Right lobe of liver (tissue), 6 donors: ENCODE measurements at regions not wholly inside any gene's neighbourhood (a gene's known extent, or its start where the extent isn't known, plus 50 kb on each side); places are given as distances from the start of the nearest gene placed in this dataset.

Experiments used
- ATAC-seq, 4 donors: fragments of 200-7000 bp; cut with Tn5 transposase; one replicate each; pipeline ENCODE4 v1.9.1; 2020; ENCODE audit warnings: mild to moderate bottlenecking in 4 of 4, moderate library complexity in 4 of 4
- DNase-seq, 3 donors: peaks; one replicate each; pipeline ENCODE4 v3.0.0-alpha.2; 2020
- H3K27ac ChIP-seq, 3 donors: fragments of 200-600 bp; one replicate each; pipeline ENCODE4 v1.8.0; 2022
- H3K27me3 ChIP-seq, 2 donors: fragments of 200-600 bp; one replicate each; pipeline ENCODE4 v1.8.0; 2022
- H3K36me3 ChIP-seq, 4 donors: fragments of 200-600 bp; sonication (generic) in 1 of 4; one replicate each; pipeline versions ENCODE4 v1.5.1 to v1.8.0; 2017 to 2022; ENCODE audit warnings: control low read depth in 1 of 4
- H3K4me1 ChIP-seq, 4 donors: fragments of 200-600 bp; sonication (generic) in 1 of 4; one replicate each; pipeline versions ENCODE4 v1.5.1 to v1.8.0; 2017 to 2022; ENCODE audit warnings: control low read depth in 1 of 4
- H3K4me3 ChIP-seq, 3 donors: fragments of 200-600 bp; one replicate each; pipeline ENCODE4 v1.8.0; 2022
- H3K9me3 ChIP-seq, 4 donors: fragments of 200-600 bp; sonication (generic) in 1 of 4; one replicate each; pipeline versions ENCODE4 v1.5.1 to v1.8.0; 2017 to 2022; ENCODE audit warnings: control low read depth in 1 of 4
- POLR2A ChIP-seq: fragments of 450-650 bp; IDR thresholded peaks from one replicate; pipeline ENCODE4 v1.6.1; 2017; ENCODE audit warnings: antibody characterized with exemption, mild to moderate bottlenecking
- WGBS: methylation state at CpG from one replicate; pipeline ENCODE4 v1.1.6; 2018; ENCODE audit warnings: low coverage, low lambda C conversion rate; ENCODE audit not compliant: insufficient coverage; ENCODE audit errors: missing lambda C conversion rate; 5-methylcytosine and 5-hydroxymethylcytosine counted together
- intact Hi-C, 2 donors: fragments of 100-400 bp; cut with DNase I; formaldehyde crosslinking; loops; one replicate each; pipeline versions ENCODE4 v1.11.2 to v1.14.1; 2022
- TF ChIP-seq, protein P1 (sequence below), 4 donors: fragments of 200-600 bp in 3 of 4; fragments of 450-650 bp in 1 of 4; IDR thresholded peaks; one replicate each; pipeline versions ENCODE4 v1.5.1 to v1.8.0; 2016 to 2022; ENCODE audit warnings: antibody characterized with exemption in 4 of 4, mild to moderate bottlenecking in 2 of 4
- donor health status: DM: no; HTN: yes; CAD: no.
- donor health status: DM: no; HTN: no; CAD: no.
- donor health status: DM: no; HTN: no; CAD: no.
- donor health status: DM: no; HTN: yes; CAD: no.
- donor health status: DM: no; HTN: yes; CAD: no.

DNA sequence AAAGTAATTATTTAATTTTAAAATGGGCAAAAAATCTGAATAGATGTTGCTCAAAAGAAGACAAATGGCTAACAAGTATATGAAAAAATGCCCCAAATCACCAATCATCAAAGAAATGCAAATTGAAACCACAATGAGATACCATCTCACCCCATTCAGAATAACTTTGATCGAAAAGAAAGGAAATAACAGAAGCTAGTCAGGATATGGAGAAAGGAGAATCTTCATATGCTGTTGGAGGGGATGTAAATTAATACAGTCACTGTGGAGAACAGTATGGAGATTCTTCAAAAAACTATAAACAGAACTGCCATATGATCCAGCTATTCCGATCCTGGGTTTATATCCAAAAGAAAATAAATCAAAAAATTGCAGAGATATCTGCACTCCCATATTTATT, 418.5 kb upstream of the RGMB start:
- Histone ChIP-seq H3K36me3 (no peaks in the 10 kb centered on the region), H3K9me3 (peaks cover 0 to 1% (median 0%) of the 10 kb centered on the region in 4 donors), H3K27ac (no peak overlapping the region), H3K27me3 (no peaks in the 10 kb centered on the region), H3K4me1 (no peaks in the 10 kb centered on the region), H3K4me3 (no peak overlapping the region)
- 56% methylated on average over 2 of the region's 2 CpGs for whole genome bisulfite sequencing
- TF ChIP-seq, protein P1, sequence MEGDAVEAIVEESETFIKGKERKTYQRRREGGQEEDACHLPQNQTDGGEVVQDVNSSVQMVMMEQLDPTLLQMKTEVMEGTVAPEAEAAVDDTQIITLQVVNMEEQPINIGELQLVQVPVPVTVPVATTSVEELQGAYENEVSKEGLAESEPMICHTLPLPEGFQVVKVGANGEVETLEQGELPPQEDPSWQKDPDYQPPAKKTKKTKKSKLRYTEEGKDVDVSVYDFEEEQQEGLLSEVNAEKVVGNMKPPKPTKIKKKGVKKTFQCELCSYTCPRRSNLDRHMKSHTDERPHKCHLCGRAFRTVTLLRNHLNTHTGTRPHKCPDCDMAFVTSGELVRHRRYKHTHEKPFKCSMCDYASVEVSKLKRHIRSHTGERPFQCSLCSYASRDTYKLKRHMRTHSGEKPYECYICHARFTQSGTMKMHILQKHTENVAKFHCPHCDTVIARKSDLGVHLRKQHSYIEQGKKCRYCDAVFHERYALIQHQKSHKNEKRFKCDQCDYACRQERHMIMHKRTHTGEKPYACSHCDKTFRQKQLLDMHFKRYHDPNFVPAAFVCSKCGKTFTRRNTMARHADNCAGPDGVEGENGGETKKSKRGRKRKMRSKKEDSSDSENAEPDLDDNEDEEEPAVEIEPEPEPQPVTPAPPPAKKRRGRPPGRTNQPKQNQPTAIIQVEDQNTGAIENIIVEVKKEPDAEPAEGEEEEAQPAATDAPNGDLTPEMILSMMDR (IDR thresholded peaks at IDR 0.05) = no peak
- no peak for TF ChIP-seq POLR2A
- DNase-seq = no peak
- intact Hi-C loops = no loop called here
- no peak for ATAC-seq

DNA sequence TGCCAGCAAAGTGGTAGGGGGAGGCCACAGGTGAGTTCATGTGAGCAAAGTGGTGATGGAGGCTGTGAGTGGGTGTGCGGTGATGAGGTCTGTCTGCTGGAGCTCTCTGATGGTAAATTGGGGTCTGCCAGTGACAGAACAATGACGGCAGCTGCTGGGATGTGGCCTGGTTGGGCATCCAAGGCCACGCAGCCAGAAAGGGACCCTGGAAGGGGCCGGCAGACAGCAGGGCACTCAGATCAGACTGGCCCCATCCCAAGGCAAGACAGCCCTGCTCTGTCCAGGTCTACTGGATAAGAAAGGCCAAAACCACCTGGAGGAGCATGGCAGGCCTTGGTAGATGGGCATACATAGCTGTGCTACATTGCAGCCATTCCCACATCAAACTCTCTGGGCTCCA, 412.9 kb upstream of the RGMB start:
- Histone ChIP-seq H3K9me3 (no peaks in the 10 kb centered on the region), H3K27ac (no peak overlapping the region), H3K4me1 (no peaks in the 10 kb centered on the region), H3K27me3 (no peaks in the 10 kb centered on the region), H3K36me3 (no peaks in the 10 kb centered on the region), H3K4me3 (no peak overlapping the region)
- ATAC-seq = no peak
- TF ChIP-seq POLR2A = no peak
- no peak for DNase-seq
- 80% methylated on average over 1 of the region's 4 CpGs for WGBS
- intact Hi-C loops = no loop called here

DNA sequence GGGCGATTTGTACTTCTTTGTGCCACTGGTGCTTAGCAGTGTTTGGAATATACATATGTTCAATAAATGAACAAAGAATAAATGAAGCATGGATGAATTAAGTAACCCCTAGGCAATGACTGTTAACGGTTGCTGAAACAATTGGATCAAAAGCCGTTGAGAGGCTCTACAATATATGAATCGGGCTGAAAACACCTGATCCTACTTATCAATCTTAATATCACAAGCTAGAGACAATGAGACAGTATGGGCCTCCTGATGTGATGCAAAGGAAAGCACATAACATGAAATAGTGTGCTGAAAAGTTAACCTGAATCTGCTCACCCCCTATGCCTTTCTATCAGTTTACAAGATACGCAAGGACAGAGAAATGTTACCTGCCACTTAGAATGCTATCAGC, 410.3 kb upstream of the RGMB start:
- no peaks in the 10 kb centered on the region for H3K4me1 ChIP-seq
- intact Hi-C loops = no loop called here
- no peak overlapping the region for H3K4me3 ChIP-seq
- ATAC-seq = no peak
- no peak for DNase-seq
- H3K27ac ChIP-seq = no peak overlapping the region
- H3K36me3 ChIP-seq = no peaks in the 10 kb centered on the region
- 65% methylated on average over 5 of the region's 5 CpGs for WGBS
- TF ChIP-seq, protein P1 (IDR thresholded peaks at IDR 0.05) = no peak
- no peak for TF ChIP-seq POLR2A
- H3K9me3 ChIP-seq = no peaks in the 10 kb centered on the region
- H3K27me3 ChIP-seq = no peaks in the 10 kb centered on the region

DNA sequence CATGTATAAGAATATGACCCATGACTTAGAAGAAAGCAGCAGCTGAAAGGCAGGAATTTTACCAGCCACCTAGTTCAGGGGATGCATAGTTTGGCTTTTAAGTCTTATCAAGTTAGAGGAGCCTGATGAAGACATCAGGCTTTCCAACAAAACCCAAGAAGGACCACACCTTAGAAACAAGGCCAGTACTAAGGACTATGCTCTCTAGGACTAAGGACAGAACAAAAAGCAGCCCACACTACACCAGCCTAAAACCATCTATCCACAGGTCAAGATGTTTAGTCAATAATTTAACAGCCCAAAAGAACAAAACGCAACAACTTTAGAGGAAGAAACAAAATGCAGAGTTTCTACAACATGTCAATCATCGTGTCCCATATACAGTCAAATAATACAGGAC, 408.9 kb upstream of the RGMB start:
- WGBS = 55% methylated on average over 2 of the region's 2 CpGs

DNA sequence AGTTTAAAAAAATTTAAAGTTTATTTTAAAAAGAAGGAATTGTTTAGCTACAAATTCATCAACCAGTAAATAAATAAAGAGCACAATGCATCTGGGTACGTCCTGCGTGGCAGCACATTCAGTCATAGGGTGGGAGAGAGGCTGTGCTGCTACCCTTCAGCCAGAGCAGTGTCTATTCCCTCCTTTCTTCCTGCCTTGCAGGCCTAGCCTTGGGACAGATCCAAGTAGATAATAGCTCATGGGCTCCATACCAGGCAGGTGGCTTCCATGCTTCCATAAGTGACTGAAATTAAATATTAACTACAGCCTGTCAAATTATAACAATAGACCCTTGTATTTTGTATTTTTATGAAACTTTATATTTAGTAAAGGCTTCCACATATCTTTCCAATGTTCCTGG, 408.3 kb upstream of the RGMB start:
- Histone ChIP-seq H3K9me3 (no peaks in the 10 kb centered on the region), H3K36me3 (no peaks in the 10 kb centered on the region)

More for the DNA sequence above, 408.9 kb upstream of the RGMB start:
- Histone ChIP-seq H3K27me3 (no peaks in the 10 kb centered on the region), H3K4me1 (no peaks in the 10 kb centered on the region), H3K4me3 (no peak overlapping the region), H3K36me3 (no peaks in the 10 kb centered on the region), H3K27ac (no peak overlapping the region), H3K9me3 (no peaks in the 10 kb centered on the region)
- no peak for ATAC-seq
- no peak for DNase-seq
- intact Hi-C loops = no loop called here
- no peak for TF ChIP-seq POLR2A

More for the DNA sequence above, 408.3 kb upstream of the RGMB start:
- no peak overlapping the region for H3K27ac ChIP-seq
- ATAC-seq (no peak), DNase-seq (no peak)
- intact Hi-C loops = no loop called here
- TF ChIP-seq, protein P1 (IDR thresholded peaks at IDR 0.05) = no peak
- no peak for TF ChIP-seq POLR2A
- no peaks in the 10 kb centered on the region for H3K27me3 ChIP-seq
- H3K4me1 ChIP-seq = no peaks in the 10 kb centered on the region
- WGBS = 67% methylated on average over 1 of the region's 2 CpGs
- H3K4me3 ChIP-seq = no peak overlapping the region
